Activated B cell treated with CpG ODN at 0.5 μM for 24 hours (primary cell): ENCODE measurements at regions not wholly inside any gene's neighbourhood (a gene's known extent, or its start where the extent isn't known, plus 50 kb on each side); places are given as distances from the start of the nearest gene placed in this dataset.
"Not testable (repeated sequence)": the region's sequence is repeated elsewhere in the genome, so short reads cannot be mapped to it uniquely, and the experiment has no call there.

ENCODE experiments used
- ATAC-seq: fragments of 200-7000 bp; cut with Tn5 transposase; one replicate; pipeline ENCODE4 v1.10.0; 2021; ENCODE audit warnings: low read depth, mild to moderate bottlenecking, moderate library complexity
- CTCF ChIA-PET: fragments of 350-600 bp; sonication (Branson Sonifier 250); formaldehyde crosslinking; loops from one replicate; lab custom pipeline; 2021; ENCODE audit warnings: antibody characterized with exemption; lab: Charles Lee
- POLR2A ChIA-PET: fragments of 350-600 bp; sonication (Branson Sonifier 250); formaldehyde crosslinking; loops from one replicate; lab custom pipeline; 2021; ENCODE audit warnings: antibody characterized with exemption; lab: Charles Lee
- DNase-seq: peaks from one replicate; pipeline ENCODE4 v3.0.0; 2022
- H3K27ac Mint-ChIP-seq: one replicate; pipeline ENCODE4 v1.8.0; 2020; ENCODE audit warnings: mixed read lengths
- H3K27me3 Mint-ChIP-seq: one replicate; pipeline ENCODE4 v1.8.0; 2021; ENCODE audit warnings: mixed read lengths
- H3K36me3 Mint-ChIP-seq: one replicate; pipeline ENCODE4 v1.8.0; 2021; ENCODE audit warnings: low read depth, mixed read lengths
- H3K4me1 Mint-ChIP-seq: one replicate; pipeline ENCODE4 v1.8.0; 2021; ENCODE audit warnings: mixed read lengths
- H3K4me3 Mint-ChIP-seq: one replicate; pipeline ENCODE4 v1.8.0; 2020; ENCODE audit warnings: mild to moderate bottlenecking, mixed read lengths
- H3K9me3 Mint-ChIP-seq: one replicate; pipeline ENCODE4 v1.8.0; 2020; ENCODE audit warnings: mixed read lengths
- intact Hi-C: fragments of 100-400 bp; cut with micrococcal nuclease; formaldehyde crosslinking; loops from one replicate; pipeline ENCODE4 v1.15.1; 2024
- TF ChIP-seq, protein P1 (sequence below): fragments of 200-600 bp; IDR thresholded peaks from one replicate; pipeline ENCODE4 v1.8.0; 2022; ENCODE audit warnings: antibody characterized with exemption, mild to moderate bottlenecking

DNA sequence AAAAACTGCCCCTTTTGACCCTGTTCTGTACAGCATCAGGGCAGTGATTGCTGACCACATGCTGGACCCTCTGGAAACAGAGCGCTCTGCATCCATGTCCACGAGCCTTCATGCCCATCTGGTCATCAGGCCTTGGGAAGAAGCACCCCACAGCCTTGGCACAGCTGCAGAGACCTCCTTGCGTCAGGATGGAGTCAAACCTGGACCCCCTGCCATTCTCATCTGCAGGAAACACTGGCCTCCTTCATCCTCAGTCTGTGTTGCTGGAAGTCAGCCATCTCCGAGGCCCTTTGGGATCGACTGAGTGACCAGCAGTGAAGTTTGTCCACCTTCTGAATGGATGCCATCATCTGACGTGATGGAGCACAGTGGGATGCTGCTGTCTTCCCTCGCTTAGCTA, 2138.3 kb upstream of the DEFB115 start:
- Mint-ChIP-seq H3K36me3 (no peaks in the 10 kb centered on the region), H3K4me1 (no peaks in the 10 kb centered on the region), H3K4me3 (no peak overlapping the region), H3K9me3 (peaks cover 26% of the 10 kb centered on the region), H3K27ac (no peak overlapping the region), H3K27me3 (no peaks in the 10 kb centered on the region)
- intact Hi-C loops, result no loop called here
- ChIA-PET POLR2A (no interaction called here), CTCF (no interaction called here)
- DNase-seq (no peak), ATAC-seq (no peak)
- TF ChIP-seq, protein P1, sequence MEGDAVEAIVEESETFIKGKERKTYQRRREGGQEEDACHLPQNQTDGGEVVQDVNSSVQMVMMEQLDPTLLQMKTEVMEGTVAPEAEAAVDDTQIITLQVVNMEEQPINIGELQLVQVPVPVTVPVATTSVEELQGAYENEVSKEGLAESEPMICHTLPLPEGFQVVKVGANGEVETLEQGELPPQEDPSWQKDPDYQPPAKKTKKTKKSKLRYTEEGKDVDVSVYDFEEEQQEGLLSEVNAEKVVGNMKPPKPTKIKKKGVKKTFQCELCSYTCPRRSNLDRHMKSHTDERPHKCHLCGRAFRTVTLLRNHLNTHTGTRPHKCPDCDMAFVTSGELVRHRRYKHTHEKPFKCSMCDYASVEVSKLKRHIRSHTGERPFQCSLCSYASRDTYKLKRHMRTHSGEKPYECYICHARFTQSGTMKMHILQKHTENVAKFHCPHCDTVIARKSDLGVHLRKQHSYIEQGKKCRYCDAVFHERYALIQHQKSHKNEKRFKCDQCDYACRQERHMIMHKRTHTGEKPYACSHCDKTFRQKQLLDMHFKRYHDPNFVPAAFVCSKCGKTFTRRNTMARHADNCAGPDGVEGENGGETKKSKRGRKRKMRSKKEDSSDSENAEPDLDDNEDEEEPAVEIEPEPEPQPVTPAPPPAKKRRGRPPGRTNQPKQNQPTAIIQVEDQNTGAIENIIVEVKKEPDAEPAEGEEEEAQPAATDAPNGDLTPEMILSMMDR, result no peak

DNA sequence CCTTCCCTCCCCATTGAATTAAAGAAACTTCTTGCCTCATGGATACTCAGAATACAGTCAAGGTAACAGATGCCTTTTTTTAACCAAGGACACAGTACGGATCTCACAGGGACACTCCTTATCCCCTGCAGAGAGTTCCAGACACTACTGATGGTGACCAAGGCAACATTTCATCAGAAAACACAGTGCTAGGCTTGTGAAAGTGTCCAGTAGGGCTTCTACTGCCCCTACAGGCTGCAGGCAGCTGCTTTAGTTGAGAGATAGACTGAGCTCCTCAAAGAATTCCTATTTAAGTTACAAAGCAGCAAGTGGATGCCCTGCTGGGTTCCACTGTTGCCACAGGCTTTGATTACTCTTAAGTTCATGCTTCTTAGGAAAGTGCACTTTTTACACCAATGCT, 2137.8 kb upstream of the DEFB115 start:
- H3K27ac Mint-ChIP-seq, H3K27me3 Mint-ChIP-seq, H3K4me3 Mint-ChIP-seq, H3K36me3 Mint-ChIP-seq, intact Hi-C loops, CTCF ChIA-PET, POLR2A ChIA-PET, ATAC-seq, H3K4me1 Mint-ChIP-seq, DNase-seq: not testable (repeated sequence)
- H3K9me3 Mint-ChIP-seq, result peaks cover 27% of the 10 kb centered on the region

DNA sequence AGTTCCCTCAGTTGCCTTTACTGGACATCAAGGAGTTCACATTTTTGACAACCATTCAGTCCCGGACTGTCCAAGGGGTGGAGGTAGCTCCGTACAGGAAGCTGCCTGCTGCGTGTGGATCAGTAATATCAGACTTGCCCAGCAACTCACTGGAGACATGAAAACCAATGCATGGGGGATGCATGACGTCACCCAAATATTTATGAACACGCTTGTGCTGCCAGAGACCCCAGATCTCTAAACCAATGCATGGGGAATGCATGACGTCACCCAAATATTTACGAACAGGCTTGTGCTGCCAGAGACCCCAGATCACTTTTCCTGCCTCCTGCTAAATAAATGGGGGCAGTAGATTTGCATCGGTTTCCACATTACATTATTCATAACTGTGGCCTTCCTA, 2137.4 kb upstream of the DEFB115 start:
- H3K27ac Mint-ChIP-seq, H3K4me1 Mint-ChIP-seq, H3K36me3 Mint-ChIP-seq, ATAC-seq, intact Hi-C loops, POLR2A ChIA-PET, CTCF ChIA-PET, H3K27me3 Mint-ChIP-seq, H3K4me3 Mint-ChIP-seq, DNase-seq: not testable (repeated sequence)
- H3K9me3 Mint-ChIP-seq, result peaks cover 26% of the 10 kb centered on the region

DNA sequence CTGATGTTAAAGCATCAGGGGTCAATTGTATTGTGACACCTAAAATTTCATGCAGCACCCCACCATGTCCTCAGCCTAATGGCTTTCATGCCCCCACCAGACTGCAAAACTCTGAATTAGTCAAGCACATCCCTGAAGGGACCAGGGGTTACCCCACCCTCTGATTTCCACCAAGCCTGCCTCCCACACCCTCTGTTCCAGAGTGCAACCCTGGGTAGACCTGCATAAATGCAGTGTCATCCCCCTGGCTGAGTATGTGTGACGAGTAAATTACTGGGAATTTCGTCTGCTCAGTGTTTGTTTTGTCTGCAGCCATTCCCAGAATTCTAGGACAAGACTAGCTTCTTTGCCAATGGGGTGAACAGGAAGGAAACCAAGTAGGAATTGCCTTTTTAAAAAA, 2136.9 kb upstream of the DEFB115 start:
- CTCF ChIA-PET, H3K27ac Mint-ChIP-seq: not testable (repeated sequence)
- H3K9me3 Mint-ChIP-seq, result peaks cover 24% of the 10 kb centered on the region

DNA sequence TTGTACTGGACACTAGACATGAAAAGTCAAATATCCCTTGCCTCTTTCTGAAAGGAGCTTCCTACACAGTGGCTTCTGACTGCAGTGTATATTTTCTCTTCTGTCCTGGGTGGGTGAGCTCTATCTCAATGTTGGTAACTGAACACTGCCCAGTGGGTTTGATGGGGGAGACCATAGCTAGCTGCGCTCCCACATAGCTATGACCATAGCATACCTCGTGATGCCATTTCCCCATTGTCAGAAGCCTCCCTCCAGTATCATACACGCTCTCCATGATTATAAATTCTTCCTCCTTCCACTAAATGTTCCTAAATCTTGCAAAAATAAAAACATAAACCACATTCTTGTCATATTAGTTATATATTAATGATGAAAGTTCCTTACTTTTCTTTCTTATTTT, 2134.7 kb upstream of the DEFB115 start:
- POLR2A ChIA-PET, ATAC-seq, DNase-seq, H3K27me3 Mint-ChIP-seq, H3K27ac Mint-ChIP-seq, intact Hi-C loops, H3K4me3 Mint-ChIP-seq, H3K36me3 Mint-ChIP-seq, H3K4me1 Mint-ChIP-seq, CTCF ChIA-PET: not testable (repeated sequence)
- H3K9me3 Mint-ChIP-seq, result peaks cover 16% of the 10 kb centered on the region

More for the DNA sequence above, 2136.9 kb upstream of the DEFB115 start:
- H3K4me3 Mint-ChIP-seq, H3K4me1 Mint-ChIP-seq, ATAC-seq, POLR2A ChIA-PET, H3K36me3 Mint-ChIP-seq, H3K27me3 Mint-ChIP-seq, DNase-seq, intact Hi-C loops: not testable (repeated sequence)

DNA sequence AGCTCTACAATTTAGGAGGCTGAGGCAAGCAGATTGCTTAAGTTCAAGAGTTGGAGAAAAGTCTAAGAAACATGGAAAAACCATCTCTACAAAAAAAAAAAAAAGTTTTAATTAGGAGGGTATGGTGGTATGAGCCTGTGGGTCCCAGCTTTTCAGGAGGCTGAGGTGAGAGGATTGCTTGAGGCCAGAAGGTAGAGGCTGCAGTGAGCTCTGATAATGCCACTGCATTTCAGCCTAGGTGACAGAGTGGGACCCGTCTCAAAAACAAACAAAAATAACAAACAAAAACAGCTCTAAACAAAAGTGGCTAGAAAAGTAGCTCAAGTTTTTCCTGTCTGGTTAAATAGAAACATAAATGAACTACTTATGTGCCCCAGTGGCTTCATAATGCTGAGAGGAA, 2133.6 kb upstream of the DEFB115 start:
- ChIA-PET POLR2A (no interaction called here), CTCF (no interaction called here)
- H3K4me3 Mint-ChIP-seq, result no peak overlapping the region
- H3K27me3 Mint-ChIP-seq, result no peaks in the 10 kb centered on the region
- H3K4me1 Mint-ChIP-seq, result no peaks in the 10 kb centered on the region
- TF ChIP-seq, protein P1, result no peak
- H3K36me3 Mint-ChIP-seq, result no peaks in the 10 kb centered on the region
- peaks cover 14% of the 10 kb centered on the region for H3K9me3 Mint-ChIP-seq
- DNase-seq (no peak), ATAC-seq (no peak)
- H3K27ac Mint-ChIP-seq, result no peak overlapping the region
- intact Hi-C loops, result no loop called here
